Psoas muscle (tissue), 7 donors: ENCODE measurements at regions not wholly inside any gene's neighbourhood (a gene's known extent, or its start where the extent isn't known, plus 50 kb on each side); places are given as distances from the start of the nearest gene placed in this dataset.

Experiments
- ATAC-seq, 4 donors: fragments of 200-7000 bp; cut with Tn5 transposase; one replicate each; pipeline ENCODE4 v1.9.1; 2020; ENCODE audit warnings: moderate library complexity in 3 of 4, mild to moderate bottlenecking in 2 of 4
- DNase-seq, 2 donors: peaks; one replicate each; pipeline ENCODE4 v3.0.0-alpha.2; 2020
- H3K27ac ChIP-seq: fragments of 200-600 bp; one replicate; pipeline ENCODE4 v1.8.0; 2022
- H3K27me3 ChIP-seq, 3 donors: fragments of 200-600 bp in 1 of 3; one replicate each; pipeline versions ENCODE4 v1.6.1 to v1.8.0; 2013 to 2022; ENCODE audit warnings: low read length in 2 of 3, mild to moderate bottlenecking in 2 of 3, moderate library complexity in 1 of 3; ENCODE audit not compliant: insufficient read depth in 3 of 3
- H3K36me3 ChIP-seq, 2 donors: fragments of 200-600 bp in 1 of 2; one replicate each; pipeline versions ENCODE4 v1.6.1 to v1.8.0; 2013 to 2022; ENCODE audit warnings: low read depth in 1 of 2, mild to moderate bottlenecking in 1 of 2, moderate library complexity in 1 of 2; ENCODE audit not compliant: insufficient read depth in 1 of 2
- H3K4me1 ChIP-seq: fragments of 200-600 bp; one replicate; pipeline ENCODE4 v1.8.0; 2022
- H3K4me3 ChIP-seq: fragments of 200-600 bp; one replicate; pipeline ENCODE4 v1.8.0; 2022; ENCODE audit warnings: mild to moderate bottlenecking
- H3K9me3 ChIP-seq: fragments of 200-600 bp; one replicate; pipeline ENCODE4 v1.8.0; 2022
- WGBS, 3 donors: extraction: QIAGEN DNeasy Blood & Tissue Kit; methylation state at CpG; one replicate each; pipeline versions ENCODE4 v1.1.6 to v1.1.7; 2013; 5-methylcytosine and 5-hydroxymethylcytosine counted together
- intact Hi-C, 2 donors: fragments of 100-400 bp; cut with DNase I; formaldehyde crosslinking; loops; one replicate each; pipeline versions ENCODE4 v1.11.0 to v1.14.2; 2022
- TF ChIP-seq, protein P1 (sequence below): fragments of 200-600 bp; IDR thresholded peaks from one replicate; pipeline ENCODE4 v1.8.0; 2022; ENCODE audit warnings: antibody characterized with exemption
- donor health status: healthy with polysubstance abuse.
- donor health status: DM: no; HTN: no; CAD: no; lungs with moderate emphysema.
- donor health status: Bipolar disorder and iron deficiency.
- donor health status: healthy.
- donor health status: DM: yes; HTN: yes; CAD: no.
- donor health status: DM: no; HTN: no; CAD: no.
- donor health status: DM: yes; HTN: yes; CAD: no.

DNA sequence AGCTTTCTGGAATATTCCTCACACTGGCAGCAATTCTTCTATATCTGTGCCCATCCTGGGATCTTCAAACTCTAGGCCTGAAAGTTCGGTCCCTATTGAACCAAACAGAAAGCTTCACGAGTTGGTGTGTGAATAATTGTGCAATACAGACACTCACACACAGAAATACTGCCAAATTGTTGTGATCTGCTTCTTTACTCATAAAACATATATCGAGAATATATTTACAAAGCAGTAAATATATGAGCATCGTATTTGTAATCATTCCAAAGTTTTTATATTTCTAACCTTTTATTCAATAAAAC lies 56.6 kb upstream of the BEX4 start:
- DNase-seq: no peak
- intact Hi-C loops: no loop called here

GRCh38 chrX:103157496-103158316 lies 57.2 kb upstream of the BEX4 start:
- intact Hi-C loops: no loop called here
- no peak overlapping the region for H3K27ac ChIP-seq
- DNase-seq (no peak), ATAC-seq (no peak)
- no peak overlapping the region for H3K4me3 ChIP-seq
- no peaks in the 10 kb centered on the region for H3K36me3 ChIP-seq
- H3K4me1 ChIP-seq: no peaks in the 10 kb centered on the region
- TF ChIP-seq, protein P1, sequence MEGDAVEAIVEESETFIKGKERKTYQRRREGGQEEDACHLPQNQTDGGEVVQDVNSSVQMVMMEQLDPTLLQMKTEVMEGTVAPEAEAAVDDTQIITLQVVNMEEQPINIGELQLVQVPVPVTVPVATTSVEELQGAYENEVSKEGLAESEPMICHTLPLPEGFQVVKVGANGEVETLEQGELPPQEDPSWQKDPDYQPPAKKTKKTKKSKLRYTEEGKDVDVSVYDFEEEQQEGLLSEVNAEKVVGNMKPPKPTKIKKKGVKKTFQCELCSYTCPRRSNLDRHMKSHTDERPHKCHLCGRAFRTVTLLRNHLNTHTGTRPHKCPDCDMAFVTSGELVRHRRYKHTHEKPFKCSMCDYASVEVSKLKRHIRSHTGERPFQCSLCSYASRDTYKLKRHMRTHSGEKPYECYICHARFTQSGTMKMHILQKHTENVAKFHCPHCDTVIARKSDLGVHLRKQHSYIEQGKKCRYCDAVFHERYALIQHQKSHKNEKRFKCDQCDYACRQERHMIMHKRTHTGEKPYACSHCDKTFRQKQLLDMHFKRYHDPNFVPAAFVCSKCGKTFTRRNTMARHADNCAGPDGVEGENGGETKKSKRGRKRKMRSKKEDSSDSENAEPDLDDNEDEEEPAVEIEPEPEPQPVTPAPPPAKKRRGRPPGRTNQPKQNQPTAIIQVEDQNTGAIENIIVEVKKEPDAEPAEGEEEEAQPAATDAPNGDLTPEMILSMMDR: peak; percentile 42
- H3K27me3 ChIP-seq: no peaks in the 10 kb centered on the region
- WGBS, 3 donors: 59 to 70% (median 67%) methylated on average over 2 of the region's 2 CpGs
- no peaks in the 10 kb centered on the region for H3K9me3 ChIP-seq

More for the DNA sequence above, 56.6 kb upstream of the BEX4 start:
- Histone ChIP-seq H3K4me1 (no peaks in the 10 kb centered on the region), H3K27ac (no peak overlapping the region), H3K4me3 (no peak overlapping the region), H3K9me3 (no peaks in the 10 kb centered on the region), H3K36me3 (no peaks in the 10 kb centered on the region), H3K27me3 (no peaks in the 10 kb centered on the region)
- 26 to 31% (median 27%) methylated on average over 4 of the region's 4 CpGs for WGBS, 3 donors
- ATAC-seq: no peak
- TF ChIP-seq, protein P1: no peak

GRCh38 chrX:103155201-103155600 lies 59.7 kb upstream of the BEX4 start:
- DNase-seq (no peak), ATAC-seq (no peak)
- H3K27ac ChIP-seq: no peak overlapping the region
- no peaks in the 10 kb centered on the region for H3K27me3 ChIP-seq
- intact Hi-C loops: no loop called here
- no peak overlapping the region for H3K4me3 ChIP-seq
- WGBS, 3 donors: 85 to 95% (median 89%) methylated on average over 1 of the region's 1 CpG
- TF ChIP-seq, protein P1: no peak
- no peaks in the 10 kb centered on the region for H3K4me1 ChIP-seq
- H3K36me3 ChIP-seq: no peaks in the 10 kb centered on the region
- H3K9me3 ChIP-seq: no peaks in the 10 kb centered on the region

- Histone ChIP-seq H3K27me3 (no peaks in the 10 kb centered on the region), H3K4me1 (no peaks in the 10 kb centered on the region), H3K9me3 (peaks cover 10% of the 10 kb centered on the region), H3K27ac (no peak overlapping the region), H3K4me3 (no peak overlapping the region), H3K36me3 (no peaks in the 10 kb centered on the region)
- intact Hi-C loops: no loop called here
- ATAC-seq (no peak), DNase-seq (no peak)
- TF ChIP-seq, protein P1: no peak
- 67 to 94% (median 79%) methylated on average over 2 of the region's 2 CpGs for WGBS, 3 donors
Measured at GRCh38 chrX:103153661-103154060, 60.7 kb upstream of the NXF3 start.

- 35 to 62% (median 45%) methylated on average over 3 of the region's 3 CpGs for WGBS, 3 donors
- intact Hi-C loops: no loop called here
- no peak for ATAC-seq
- no peak for DNase-seq
- Histone ChIP-seq H3K27me3 (no peaks in the 10 kb centered on the region), H3K4me1 (no peaks in the 10 kb centered on the region), H3K9me3 (peaks cover 10% of the 10 kb centered on the region), H3K36me3 (no peaks in the 10 kb centered on the region), H3K27ac (no peak overlapping the region), H3K4me3 (no peak overlapping the region)
- TF ChIP-seq, protein P1: no peak
Measured at GRCh38 chrX:103151799-103152198, 58.9 kb upstream of the NXF3 start.
